Bronchial epithelial cell (primary cell): ENCODE measurements at regions not wholly inside any gene's neighbourhood (a gene's known extent, or its start where the extent isn't known, plus 50 kb on each side); places are given as distances from the start of the nearest gene placed in this dataset.

Experiments
- DNase-seq: peaks from one replicate; pipeline ENCODE4 v3.0.0-alpha.2; 2010; ENCODE audit warnings: low read depth
- FAIRE-seq: peaks from 2 replicates; lab custom pipeline; 2011; peaks lifted over from hg19 to GRCh38; lab: Jason Lieb, UNC
- H3K27me3 ChIP-seq: 2 replicates; pipeline ENCODE4 v1.5.1; 2011; ENCODE audit warnings: low read length; ENCODE audit not compliant: control insufficient read depth, insufficient read depth
- H3K36me3 ChIP-seq: 2 replicates; pipeline ENCODE4 v1.5.1; 2011; ENCODE audit warnings: low read length; ENCODE audit not compliant: control insufficient read depth, insufficient read depth
- H3K4me3 ChIP-seq: 2 replicates; pipeline ENCODE4 v1.5.1; 2011; ENCODE audit warnings: mild to moderate bottlenecking, low read depth, low read length, control low read depth
- TF ChIP-seq, protein P1 (sequence below): IDR thresholded peaks from 2 replicates; pipeline ENCODE4 v1.5.1; 2011; ENCODE audit warnings: mild to moderate bottlenecking, moderate library complexity, low read length, control low read depth, inconsistent platforms; ENCODE audit not compliant: insufficient read depth, severe bottlenecking

DNA sequence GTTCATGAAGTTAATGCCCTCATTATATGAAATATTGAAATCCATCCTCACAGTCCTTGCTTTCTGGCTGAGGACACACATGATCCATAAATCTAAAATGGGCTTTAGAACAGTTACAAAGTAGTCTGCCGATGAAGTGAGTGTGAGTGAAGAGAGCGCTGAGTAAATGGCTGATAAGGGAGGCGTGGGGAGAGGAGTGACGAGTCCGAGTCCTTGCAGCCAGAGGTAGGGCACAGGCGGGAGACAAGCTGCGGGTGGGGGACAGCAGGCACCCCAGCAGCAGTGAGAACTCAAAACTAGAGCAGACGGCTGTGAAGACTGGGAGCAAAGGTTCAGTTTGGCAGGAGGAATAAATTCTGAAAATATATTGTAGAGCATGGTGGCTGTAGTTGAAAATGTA is 140.1 kb upstream of the ATP2B1 start:
- no peak for FAIRE-seq

DNA sequence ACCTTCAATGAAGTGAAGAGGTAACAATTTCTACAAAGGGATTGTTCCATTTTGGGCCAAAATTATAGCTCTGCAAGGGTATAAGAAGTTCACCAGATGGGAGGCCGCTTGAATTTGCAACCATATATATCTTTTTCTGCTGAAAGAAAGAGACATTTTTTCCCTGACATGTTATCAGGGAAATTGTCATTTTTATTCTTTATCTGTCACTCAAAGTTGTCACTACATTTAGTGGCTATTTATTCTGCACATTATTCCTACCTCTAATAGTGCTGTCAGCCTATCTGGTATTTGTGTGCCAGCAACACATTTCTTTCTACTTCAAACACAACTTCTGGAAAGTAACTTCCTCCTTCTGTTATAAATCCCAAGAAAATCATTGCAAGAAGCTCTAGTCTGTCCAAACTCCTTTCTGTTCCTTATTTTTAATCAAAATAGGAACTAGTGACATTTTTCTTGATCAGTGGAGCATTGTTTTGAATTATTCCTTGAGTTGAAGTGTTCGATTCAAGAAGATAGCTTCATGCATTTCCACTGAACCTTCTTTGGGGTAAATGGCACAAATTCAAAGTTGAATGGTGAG is 137.9 kb upstream of the ATP2B1 start:
- H3K27me3 ChIP-seq = no peaks in the 10 kb centered on the region
- TF ChIP-seq, protein P1, sequence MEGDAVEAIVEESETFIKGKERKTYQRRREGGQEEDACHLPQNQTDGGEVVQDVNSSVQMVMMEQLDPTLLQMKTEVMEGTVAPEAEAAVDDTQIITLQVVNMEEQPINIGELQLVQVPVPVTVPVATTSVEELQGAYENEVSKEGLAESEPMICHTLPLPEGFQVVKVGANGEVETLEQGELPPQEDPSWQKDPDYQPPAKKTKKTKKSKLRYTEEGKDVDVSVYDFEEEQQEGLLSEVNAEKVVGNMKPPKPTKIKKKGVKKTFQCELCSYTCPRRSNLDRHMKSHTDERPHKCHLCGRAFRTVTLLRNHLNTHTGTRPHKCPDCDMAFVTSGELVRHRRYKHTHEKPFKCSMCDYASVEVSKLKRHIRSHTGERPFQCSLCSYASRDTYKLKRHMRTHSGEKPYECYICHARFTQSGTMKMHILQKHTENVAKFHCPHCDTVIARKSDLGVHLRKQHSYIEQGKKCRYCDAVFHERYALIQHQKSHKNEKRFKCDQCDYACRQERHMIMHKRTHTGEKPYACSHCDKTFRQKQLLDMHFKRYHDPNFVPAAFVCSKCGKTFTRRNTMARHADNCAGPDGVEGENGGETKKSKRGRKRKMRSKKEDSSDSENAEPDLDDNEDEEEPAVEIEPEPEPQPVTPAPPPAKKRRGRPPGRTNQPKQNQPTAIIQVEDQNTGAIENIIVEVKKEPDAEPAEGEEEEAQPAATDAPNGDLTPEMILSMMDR = no peak
- DNase-seq = no peak
- no peak for FAIRE-seq
- no peak overlapping the region for H3K4me3 ChIP-seq
- no peaks in the 10 kb centered on the region for H3K36me3 ChIP-seq

More for the DNA sequence above, 140.1 kb upstream of the ATP2B1 start:
- DNase-seq = no peak
- TF ChIP-seq, protein P1 = no peak
- Histone ChIP-seq H3K36me3 (no peaks in the 10 kb centered on the region), H3K27me3 (no peaks in the 10 kb centered on the region), H3K4me3 (no peak overlapping the region)

DNA sequence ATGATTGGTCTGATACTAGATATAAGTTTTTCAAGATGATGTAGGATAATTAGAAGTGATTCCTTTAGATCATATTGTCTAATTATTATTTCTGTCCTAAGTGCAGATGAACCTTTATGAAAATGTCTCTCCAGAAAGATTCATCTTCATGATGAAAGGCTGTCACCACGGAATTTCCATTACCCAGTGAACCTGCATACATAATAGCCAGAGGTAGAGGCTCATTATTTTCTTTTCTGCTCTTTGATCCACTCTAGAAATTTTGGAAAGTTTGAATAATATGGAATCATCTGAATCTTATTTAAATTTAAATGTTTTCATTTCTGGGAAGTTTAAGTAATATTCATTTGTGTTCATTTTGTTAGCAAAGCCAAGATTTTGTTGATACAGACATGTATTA is 137.1 kb upstream of the ATP2B1 start:
- H3K27me3 ChIP-seq = no peaks in the 10 kb centered on the region
- no peak for FAIRE-seq
- no peak overlapping the region for H3K4me3 ChIP-seq
- no peaks in the 10 kb centered on the region for H3K36me3 ChIP-seq
- TF ChIP-seq, protein P1 = no peak
- no peak for DNase-seq

DNA sequence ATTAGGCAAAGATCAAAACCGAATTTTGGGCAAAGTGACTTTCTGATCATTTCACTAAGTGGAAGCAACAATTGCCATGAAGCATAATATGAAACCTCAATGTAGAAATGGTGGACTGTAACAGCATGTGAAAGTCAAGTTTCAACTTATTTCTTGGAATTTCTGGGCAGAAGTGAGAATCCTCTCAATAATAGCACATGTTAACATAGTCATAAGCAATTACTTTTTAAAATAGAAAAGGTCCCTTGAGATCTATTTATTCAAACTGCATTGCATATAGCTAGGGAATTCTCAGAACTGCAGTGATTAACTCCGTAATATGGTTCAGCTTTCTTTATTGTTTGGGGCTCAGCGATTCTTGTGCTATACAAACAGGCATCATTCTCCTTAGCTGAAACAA is 136.7 kb upstream of the ATP2B1 start:
- FAIRE-seq (no peak), DNase-seq (no peak)
- Histone ChIP-seq H3K27me3 (no peaks in the 10 kb centered on the region), H3K4me3 (no peak overlapping the region), H3K36me3 (no peaks in the 10 kb centered on the region)
- TF ChIP-seq, protein P1 = no peak

DNA sequence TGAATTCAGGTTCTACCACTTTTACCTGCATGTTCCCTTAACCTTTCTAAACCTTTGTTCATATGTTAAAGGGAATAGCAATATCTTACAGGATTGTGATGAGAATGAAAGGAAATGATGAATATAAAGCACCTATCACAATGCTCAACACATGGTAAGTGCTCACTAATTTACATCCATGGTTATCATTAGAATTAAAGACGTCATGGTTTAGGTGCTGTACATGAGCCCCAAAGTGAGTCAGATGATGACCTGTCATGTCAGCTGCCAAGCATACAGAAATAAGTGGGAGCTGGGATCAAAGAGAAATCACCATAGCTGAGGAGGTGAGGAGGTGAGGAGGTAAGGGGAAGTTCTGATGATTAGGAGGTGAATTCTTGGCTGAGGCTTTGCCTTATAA is 135.9 kb upstream of the ATP2B1 start:
- Histone ChIP-seq H3K36me3 (no peaks in the 10 kb centered on the region), H3K27me3 (no peaks in the 10 kb centered on the region), H3K4me3 (no peak overlapping the region)
- TF ChIP-seq, protein P1 = no peak
- DNase-seq (peak; percentile 71), FAIRE-seq (no peak)
